Uterus (tissue), 3 donors: ENCODE measurements at regions not wholly inside any gene's neighbourhood (a gene's known extent, or its start where the extent isn't known, plus 50 kb on each side); places are given as distances from the start of the nearest gene placed in this dataset.

Experiments
- DNase-seq, 2 donors: peaks; one replicate each; pipeline ENCODE4 v3.0.0-alpha.2; 2019 to 2020
- H3K27ac ChIP-seq, 2 donors: fragments of 200-600 bp; sonication (generic); 1 replicate in 1 of 2; 2 replicates in 1 of 2; pipeline ENCODE4 v1.5.1; 2016 to 2018
- H3K27me3 ChIP-seq, 2 donors: fragments of 200-600 bp; sonication (generic); one replicate each; pipeline ENCODE4 v1.5.1; 2018 to 2019; ENCODE audit warnings: control low read depth in 1 of 2
- H3K36me3 ChIP-seq, 2 donors: fragments of 200-600 bp; sonication (generic); one replicate each; pipeline ENCODE4 v1.5.1; 2019; ENCODE audit warnings: control low read depth in 1 of 2
- H3K4me1 ChIP-seq, 2 donors: fragments of 200-600 bp; sonication (generic); one replicate each; pipeline ENCODE4 v1.5.1; 2018 to 2019; ENCODE audit warnings: control low read depth in 1 of 2
- H3K4me3 ChIP-seq, 2 donors: fragments of 200-600 bp; sonication (generic); 1 replicate in 1 of 2; 2 replicates in 1 of 2; pipeline ENCODE4 v1.5.1; 2018 to 2019; ENCODE audit warnings: mild to moderate bottlenecking in 1 of 2
- H3K9me3 ChIP-seq, 2 donors: fragments of 200-600 bp; sonication (generic); one replicate each; pipeline ENCODE4 v1.5.1; 2019; ENCODE audit warnings: control low read depth in 1 of 2
- CTCF ChIP-seq, 4 experiments: fragments of 200-600 bp in 2 of 4; fragments of 450-650 bp in 2 of 4; sonication (generic) in 2 of 4; IDR thresholded peaks; one replicate each; pipeline ENCODE4 v1.5.1; 2016 to 2019; ENCODE audit warnings: antibody characterized with exemption in 4 of 4, mild to moderate bottlenecking in 2 of 4, moderate library complexity in 1 of 4
- POLR2A ChIP-seq, 2 donors: fragments of 450-650 bp; IDR thresholded peaks; one replicate each; pipeline ENCODE4 v1.6.1; 2016; ENCODE audit warnings: antibody characterized with exemption in 2 of 2, mild to moderate bottlenecking in 1 of 2, moderate library complexity in 1 of 2
- intact Hi-C: fragments of 100-400 bp; cut with DNase I; formaldehyde crosslinking; loops from one replicate; pipeline ENCODE4 v1.15.1; 2023; ENCODE audit warnings: low total_unique reads
- donor health status: DM: yes; HTN: yes; CAD: no.

- Histone ChIP-seq H3K4me3 (no peak overlapping the region), H3K36me3 (no peaks in the 10 kb centered on the region), H3K4me1 (no peaks in the 10 kb centered on the region), H3K27me3 (no peaks in the 10 kb centered on the region), H3K9me3 (no peaks in the 10 kb centered on the region), H3K27ac (no peak overlapping the region)
- TF ChIP-seq CTCF (IDR thresholded peaks at IDR 0.05): no peak
- TF ChIP-seq POLR2A (IDR thresholded peaks at IDR 0.05): no peak
- no peak for DNase-seq
- intact Hi-C loops: no loop called here
Observed at GRCh38 chr11:119782006-119782738, 53.2 kb upstream of the NECTIN1 start.

GRCh38 chr11:119780222-119780953 lies 51.4 kb upstream of the NECTIN1 start:
- H3K36me3 ChIP-seq: no peaks in the 10 kb centered on the region
- DNase-seq: peak; percentile 41 to 46
- intact Hi-C loops: no loop called here
- H3K9me3 ChIP-seq: no peaks in the 10 kb centered on the region
- H3K27me3 ChIP-seq: no peaks in the 10 kb centered on the region
- H3K4me1 ChIP-seq: no peaks in the 10 kb centered on the region
- H3K4me3 ChIP-seq: no peak overlapping the region
- peak overlapping the region; percentile 14 to 41 for H3K27ac ChIP-seq
- no peak for TF ChIP-seq CTCF (IDR thresholded peaks at IDR 0.05)
- TF ChIP-seq POLR2A (IDR thresholded peaks at IDR 0.05): no peak

- Histone ChIP-seq H3K36me3 (no peaks in the 10 kb centered on the region), H3K4me1 (no peaks in the 10 kb centered on the region), H3K4me3 (no peak overlapping the region), H3K27ac (peak overlapping the region; percentile 14 to 41), H3K9me3 (no peaks in the 10 kb centered on the region), H3K27me3 (no peaks in the 10 kb centered on the region)
- no peak for DNase-seq
- intact Hi-C loops: no loop called here
- TF ChIP-seq CTCF (IDR thresholded peaks at IDR 0.05) (no peak), POLR2A (IDR thresholded peaks at IDR 0.05) (no peak)
Observed at GRCh38 chr11:119779195-119780071, 50.4 kb upstream of the NECTIN1 start.
